HEK293T (cell line): ENCODE measurements at regions not wholly inside any gene's neighbourhood (a gene's known extent, or its start where the extent isn't known, plus 50 kb on each side); places are given as distances from the start of the nearest gene placed in this dataset.

Experiments used
- CTCF ChIA-PET: fragments of 350-600 bp; formaldehyde crosslinking; extraction: SDS; loops from one replicate; lab custom pipeline; 2021; ENCODE audit warnings: antibody characterized with exemption, inconsistent platforms; lab: Yijun Ruan, JAX
- POLR2A ChIA-PET: fragments of 350-600 bp; formaldehyde crosslinking; extraction: SDS; loops from one replicate; lab custom pipeline; 2020; ENCODE audit warnings: antibody characterized with exemption, inconsistent platforms; lab: Yijun Ruan, JAX
- DNase-seq: peaks from one replicate; pipeline ENCODE4 v3.0.0; 2012; ENCODE audit warnings: mixed read lengths; ENCODE audit errors: extremely low spot score
- ARNT ChIP-seq: fragments of 450-650 bp; IDR thresholded peaks from 2 replicates; pipeline ENCODE4 v1.6.1; 2017; ENCODE audit warnings: mild to moderate bottlenecking
- BHLHE40 ChIP-seq: fragments of 450-650 bp; IDR thresholded peaks from 2 replicates; pipeline ENCODE4 v1.6.1; 2016; ENCODE audit warnings: mild to moderate bottlenecking, moderate library complexity, borderline replicate concordance
- CTBP1 ChIP-seq: fragments of 450-650 bp; IDR thresholded peaks from 2 replicates; pipeline ENCODE4 v1.6.1; 2016; ENCODE audit warnings: borderline replicate concordance
- ELF4 ChIP-seq: fragments of 450-650 bp; IDR thresholded peaks from 2 replicates; pipeline ENCODE4 v1.6.1; 2017; ENCODE audit warnings: antibody characterized with exemption
- FOXA1 ChIP-seq: fragments of 450-650 bp; IDR thresholded peaks from 2 replicates; pipeline ENCODE4 v1.6.1; 2016; ENCODE audit warnings: mild to moderate bottlenecking
- FOXK2 ChIP-seq: fragments of 450-650 bp; IDR thresholded peaks from 2 replicates; pipeline ENCODE4 v1.6.1; 2016; ENCODE audit warnings: mild to moderate bottlenecking
- FOXM1 ChIP-seq: fragments of 450-650 bp; IDR thresholded peaks from 2 replicates; pipeline ENCODE4 v1.6.1; 2017; ENCODE audit warnings: mild to moderate bottlenecking, borderline replicate concordance
- HDGF ChIP-seq: fragments of 450-650 bp; IDR thresholded peaks from 2 replicates; pipeline ENCODE4 v1.6.1; 2017; ENCODE audit warnings: antibody characterized with exemption, borderline replicate concordance
- L3MBTL2 ChIP-seq: fragments of 450-650 bp; conservative IDR thresholded peaks from 2 replicates; pipeline ENCODE4 v1.6.1; 2016; ENCODE audit warnings: mild to moderate bottlenecking
- LEF1 ChIP-seq: fragments of 450-650 bp; IDR thresholded peaks from 2 replicates; pipeline ENCODE4 v1.6.1; 2017; ENCODE audit warnings: mild to moderate bottlenecking, borderline replicate concordance
- NFRKB ChIP-seq: fragments of 450-650 bp; IDR thresholded peaks from 2 replicates; pipeline ENCODE4 v1.6.1; 2016; ENCODE audit warnings: mild to moderate bottlenecking, moderate library complexity
- SP1 ChIP-seq: fragments of 450-650 bp; IDR thresholded peaks from 2 replicates; pipeline ENCODE4 v1.6.1; 2017
- SUZ12 ChIP-seq: fragments of 450-650 bp; IDR thresholded peaks from 2 replicates; pipeline ENCODE4 v1.6.1; 2016; ENCODE audit warnings: mild to moderate bottlenecking
- TARDBP ChIP-seq: fragments of 450-650 bp; IDR thresholded peaks from 2 replicates; pipeline ENCODE4 v1.6.1; 2016
- ZNF384 ChIP-seq: fragments of 450-650 bp; IDR thresholded peaks from 2 replicates; pipeline ENCODE4 v1.6.1; 2016
- TF ChIP-seq, protein P1 (sequence below): fragments of 450-650 bp; IDR thresholded peaks from 2 replicates; pipeline ENCODE4 v1.6.1; 2016

DNA sequence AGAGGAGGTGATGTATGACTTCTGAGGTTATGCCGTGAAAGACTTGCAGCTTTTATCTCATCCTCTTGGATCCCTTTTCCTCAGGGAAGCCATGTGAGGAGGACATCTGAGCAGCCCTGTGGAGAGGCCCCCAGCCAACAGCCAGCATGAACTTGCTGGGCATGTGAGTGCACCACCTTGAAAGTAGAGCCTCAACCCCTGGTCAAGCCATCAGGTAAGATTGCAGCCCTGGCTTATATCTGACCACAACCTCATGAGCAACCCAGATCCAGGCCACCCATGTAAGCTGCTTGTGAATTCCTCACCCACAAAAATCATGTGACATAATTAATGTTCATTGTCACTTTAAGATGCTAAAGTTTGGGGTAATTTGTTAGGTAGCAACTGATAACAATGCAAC lies 121.0 kb downstream of the MIAT start:
- no peak for DNase-seq
- TF ChIP-seq ELF4: no peak
- TF ChIP-seq CTBP1: no peak
- no peak for TF ChIP-seq FOXM1
- TF ChIP-seq NFRKB: no peak
- no peak for TF ChIP-seq TARDBP
- TF ChIP-seq ZNF384: no peak
- no peak for TF ChIP-seq HDGF
- no peak for TF ChIP-seq L3MBTL2
- no peak for TF ChIP-seq FOXK2
- TF ChIP-seq LEF1: no peak
- no peak for TF ChIP-seq ARNT
- TF ChIP-seq BHLHE40: no peak
- no peak for TF ChIP-seq SUZ12
- TF ChIP-seq SP1: no peak
- TF ChIP-seq, protein P1, sequence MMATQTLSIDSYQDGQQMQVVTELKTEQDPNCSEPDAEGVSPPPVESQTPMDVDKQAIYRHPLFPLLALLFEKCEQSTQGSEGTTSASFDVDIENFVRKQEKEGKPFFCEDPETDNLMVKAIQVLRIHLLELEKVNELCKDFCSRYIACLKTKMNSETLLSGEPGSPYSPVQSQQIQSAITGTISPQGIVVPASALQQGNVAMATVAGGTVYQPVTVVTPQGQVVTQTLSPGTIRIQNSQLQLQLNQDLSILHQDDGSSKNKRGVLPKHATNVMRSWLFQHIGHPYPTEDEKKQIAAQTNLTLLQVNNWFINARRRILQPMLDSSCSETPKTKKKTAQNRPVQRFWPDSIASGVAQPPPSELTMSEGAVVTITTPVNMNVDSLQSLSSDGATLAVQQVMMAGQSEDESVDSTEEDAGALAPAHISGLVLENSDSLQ: no peak
- POLR2A ChIA-PET: no interaction called here
- CTCF ChIA-PET: no interaction called here

DNA sequence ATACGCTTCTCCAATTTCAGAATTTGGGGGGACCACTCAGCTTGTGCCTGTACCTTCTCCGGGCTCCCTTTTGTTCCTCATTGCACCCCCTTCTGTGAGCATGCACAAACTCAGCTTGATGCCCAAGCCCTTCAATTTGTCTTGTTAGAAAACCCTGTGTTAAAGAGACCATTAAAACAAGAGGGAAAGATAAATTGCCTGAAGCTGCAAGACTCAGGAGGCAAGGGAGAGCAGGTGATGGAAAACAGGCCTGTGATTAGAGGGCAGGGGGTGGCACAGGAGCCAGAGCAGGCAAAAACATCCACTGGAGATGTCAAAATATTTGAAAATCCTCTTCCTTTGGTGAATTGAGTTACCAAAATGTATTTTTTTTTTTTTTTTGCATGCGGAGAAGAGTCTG lies 121.7 kb downstream of the MIAT start:
- no peak for DNase-seq
- ChIA-PET POLR2A (no interaction called here), CTCF (no interaction called here)

DNA sequence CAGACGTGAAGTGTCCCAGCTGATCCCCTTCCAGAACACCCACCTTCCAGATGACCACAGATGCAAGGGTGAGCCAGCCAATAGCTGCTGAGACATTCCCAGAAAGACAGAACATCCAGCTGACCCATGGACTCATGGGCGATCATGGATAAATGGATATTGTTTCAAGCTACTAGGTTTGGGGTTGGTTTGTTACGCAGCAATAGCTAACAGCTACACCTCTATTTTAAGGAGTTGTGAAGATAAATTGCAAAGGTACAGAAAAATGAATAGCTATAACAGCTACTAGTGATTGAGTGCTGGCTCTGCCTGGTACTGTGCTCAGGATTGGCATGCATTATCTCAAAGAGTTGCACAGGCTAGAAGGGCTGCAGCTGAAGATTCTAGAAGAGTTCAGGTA lies 122.5 kb downstream of the MIAT start:
- ChIA-PET CTCF (interaction anchor here (0.6 kb wide), 1 partner anchor 1230 kb away, joined by 4 read pairs; no protein-coding TSS in a partner anchor), POLR2A (no interaction called here)
- DNase-seq: no peak
- no peak for TF ChIP-seq L3MBTL2
- no peak for TF ChIP-seq TARDBP
- TF ChIP-seq BHLHE40: no peak
- TF ChIP-seq SUZ12: no peak
- no peak for TF ChIP-seq LEF1
- no peak for TF ChIP-seq CTBP1
- TF ChIP-seq ZNF384: no peak
- TF ChIP-seq SP1: no peak
- no peak for TF ChIP-seq NFRKB
- TF ChIP-seq FOXM1: no peak
- TF ChIP-seq HDGF: no peak
- no peak for TF ChIP-seq ARNT
- TF ChIP-seq FOXK2: no peak

More for the DNA sequence above, 121.7 kb downstream of the MIAT start:
- TF ChIP-seq ARNT: no peak
- no peak for TF ChIP-seq SP1

DNA sequence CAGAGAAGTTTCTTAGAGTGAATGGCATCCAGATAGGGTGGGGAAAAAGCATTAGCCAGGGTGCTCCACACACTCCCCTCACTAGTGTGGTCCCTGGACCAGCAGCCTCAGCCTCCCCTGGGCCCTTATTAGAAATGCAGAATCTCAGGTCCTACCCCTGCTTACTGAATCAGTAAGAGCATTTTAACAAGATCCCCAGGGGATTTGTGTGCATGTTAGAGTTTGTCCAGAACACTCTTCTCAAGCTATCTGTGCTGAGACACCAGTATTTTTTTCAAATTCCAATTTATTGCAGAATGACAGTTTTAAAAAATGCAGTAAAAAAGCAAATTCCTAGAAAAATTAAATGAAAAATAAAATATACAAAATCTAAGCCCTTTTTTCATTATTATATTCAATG lies 123.1 kb downstream of the MIAT start:
- no peak for DNase-seq
- ChIA-PET POLR2A (no interaction called here), CTCF (interaction anchor here (0.6 kb wide), 1 partner anchor 1230 kb away, joined by 4 read pairs; no protein-coding TSS in a partner anchor)
- no peak for TF ChIP-seq FOXK2
- no peak for TF ChIP-seq SP1
- TF ChIP-seq ZNF384: no peak
- TF ChIP-seq HDGF: no peak
- TF ChIP-seq L3MBTL2: no peak
- no peak for TF ChIP-seq ARNT
- no peak for TF ChIP-seq CTBP1
- no peak for TF ChIP-seq FOXA1
- no peak for TF ChIP-seq ELF4
- no peak for TF ChIP-seq TARDBP
- no peak for TF ChIP-seq NFRKB
- TF ChIP-seq FOXM1: no peak
- no peak for TF ChIP-seq SUZ12
- no peak for TF ChIP-seq BHLHE40
- TF ChIP-seq, protein P1: no peak
- TF ChIP-seq LEF1: no peak

DNA sequence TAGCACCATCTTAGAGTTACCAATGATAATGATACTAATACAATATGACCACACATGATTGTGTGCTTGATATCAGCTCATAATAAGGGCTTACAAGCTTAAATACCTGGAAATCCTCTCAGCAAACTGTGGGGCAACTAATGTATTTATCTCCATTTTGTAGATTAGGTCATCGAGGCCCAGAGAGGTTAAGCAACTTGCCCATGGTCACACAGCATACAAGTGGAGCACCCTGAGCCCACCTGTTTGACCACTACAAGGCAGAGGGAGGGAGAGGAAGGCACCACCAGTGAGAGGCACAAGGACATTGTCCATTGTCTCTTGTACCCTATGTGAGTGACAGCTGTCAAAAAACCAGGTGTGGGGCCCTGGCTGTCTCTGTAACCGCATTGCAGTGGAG lies 123.7 kb downstream of the MIAT start:
- ChIA-PET POLR2A (no interaction called here), CTCF (no interaction called here)
- no peak for TF ChIP-seq FOXM1
- no peak for TF ChIP-seq SP1
- TF ChIP-seq ZNF384: no peak
- TF ChIP-seq LEF1: no peak
- TF ChIP-seq, protein P1: no peak
- TF ChIP-seq NFRKB: no peak
- no peak for TF ChIP-seq HDGF
- no peak for TF ChIP-seq SUZ12
- no peak for TF ChIP-seq CTBP1
- no peak for TF ChIP-seq BHLHE40
- TF ChIP-seq TARDBP: no peak
- TF ChIP-seq ELF4: no peak
- no peak for TF ChIP-seq FOXK2
- no peak for TF ChIP-seq L3MBTL2
- TF ChIP-seq ARNT: no peak
- TF ChIP-seq FOXA1: no peak
- no peak for DNase-seq

DNA sequence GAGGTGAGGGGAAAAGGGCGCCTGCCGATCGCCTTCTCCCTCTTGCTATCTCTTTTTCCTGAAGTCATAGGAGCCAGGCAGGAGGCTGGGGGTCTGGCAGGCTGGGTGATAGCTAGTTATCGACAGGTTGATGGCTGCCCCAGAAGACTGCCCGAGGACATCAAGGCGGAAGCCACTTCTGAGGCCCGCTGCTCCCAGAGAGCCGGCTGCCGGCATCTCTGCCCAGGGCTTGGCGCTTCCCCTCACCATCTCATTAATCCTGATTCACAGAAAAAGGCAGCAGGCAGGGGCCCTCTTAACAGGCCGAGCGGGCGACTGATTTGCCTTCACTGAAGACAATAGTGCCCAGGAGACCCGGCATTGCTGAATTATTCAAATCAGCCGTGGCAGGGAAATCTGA lies 124.2 kb downstream of the MIAT start:
- POLR2A ChIA-PET: no interaction called here
- TF ChIP-seq BHLHE40: no peak
- DNase-seq: no peak
- CTCF ChIA-PET: no interaction called here

DNA sequence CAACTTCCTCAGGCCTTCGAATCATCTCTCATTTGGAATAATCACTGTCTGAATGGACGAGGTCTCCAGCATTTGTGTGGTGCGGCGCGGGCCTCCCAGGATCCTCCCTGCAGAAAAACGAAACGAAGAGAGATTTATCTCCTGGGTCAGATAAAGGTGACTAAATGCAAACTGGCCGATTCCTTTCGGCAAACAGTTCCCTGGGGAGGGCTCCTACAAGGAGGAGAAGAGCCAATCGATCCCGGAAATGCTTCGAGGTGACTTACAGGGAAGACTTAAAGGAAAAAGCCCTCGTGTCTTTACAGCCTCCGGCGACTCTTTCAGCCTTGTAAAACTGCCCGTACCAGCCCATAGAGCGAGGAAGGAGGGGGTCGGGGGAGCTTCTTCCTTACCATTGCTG lies 126.5 kb downstream of the MIAT start:
- POLR2A ChIA-PET: no interaction called here
- CTCF ChIA-PET: interaction anchor here (0.7 kb wide), 1 partner anchor 9 kb away, joined by 3 read pairs; no protein-coding TSS in a partner anchor
- DNase-seq: no peak
- TF ChIP-seq FOXK2 (no peak), ELF4 (no peak), HDGF (no peak), TARDBP (no peak), NFRKB (no peak), SP1 (no peak), CTBP1 (no peak), LEF1 (no peak), ARNT (no peak), BHLHE40 (no peak), ZNF384 (no peak), FOXM1 (no peak), L3MBTL2 (no peak), FOXA1 (no peak), SUZ12 (no peak)
- TF ChIP-seq, protein P1: no peak
